ENCODE measurements at regions not wholly inside any gene's neighbourhood (a gene's known extent, or its start where the extent isn't known, plus 50 kb on each side); places are given as distances from the start of the nearest gene placed in this dataset.

DNA sequence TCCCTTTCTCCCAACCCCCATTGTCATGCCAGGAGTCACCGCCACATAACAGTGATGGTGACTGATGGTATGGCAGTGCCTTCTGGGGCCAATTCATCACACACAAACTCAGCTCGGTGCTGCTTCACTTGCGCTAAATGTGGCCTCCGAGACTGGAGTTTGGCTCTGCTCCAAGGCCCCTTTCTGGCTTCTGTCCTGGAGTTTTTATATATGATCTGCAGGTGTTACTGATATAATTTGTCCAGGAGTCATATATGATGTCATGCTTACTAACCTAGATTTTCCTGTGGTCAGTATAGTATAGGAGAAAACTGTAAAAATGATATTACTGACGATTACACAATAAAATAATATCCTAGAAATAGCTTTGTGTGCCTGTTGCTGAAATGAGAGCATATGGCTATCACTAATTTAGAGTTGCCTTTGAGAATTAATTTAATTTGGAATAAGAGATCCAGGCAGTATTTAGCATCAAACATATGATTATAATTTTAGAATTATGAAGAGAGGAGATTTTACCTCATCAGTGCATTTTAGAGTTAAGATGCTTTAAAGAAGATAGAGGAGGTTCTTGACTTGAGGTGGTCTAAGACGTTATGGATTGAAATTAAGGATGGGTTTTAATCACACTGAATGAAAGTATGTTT lies 334.1 kb upstream of the CD180 start:
- TF ChIP-seq, protein P1, sequence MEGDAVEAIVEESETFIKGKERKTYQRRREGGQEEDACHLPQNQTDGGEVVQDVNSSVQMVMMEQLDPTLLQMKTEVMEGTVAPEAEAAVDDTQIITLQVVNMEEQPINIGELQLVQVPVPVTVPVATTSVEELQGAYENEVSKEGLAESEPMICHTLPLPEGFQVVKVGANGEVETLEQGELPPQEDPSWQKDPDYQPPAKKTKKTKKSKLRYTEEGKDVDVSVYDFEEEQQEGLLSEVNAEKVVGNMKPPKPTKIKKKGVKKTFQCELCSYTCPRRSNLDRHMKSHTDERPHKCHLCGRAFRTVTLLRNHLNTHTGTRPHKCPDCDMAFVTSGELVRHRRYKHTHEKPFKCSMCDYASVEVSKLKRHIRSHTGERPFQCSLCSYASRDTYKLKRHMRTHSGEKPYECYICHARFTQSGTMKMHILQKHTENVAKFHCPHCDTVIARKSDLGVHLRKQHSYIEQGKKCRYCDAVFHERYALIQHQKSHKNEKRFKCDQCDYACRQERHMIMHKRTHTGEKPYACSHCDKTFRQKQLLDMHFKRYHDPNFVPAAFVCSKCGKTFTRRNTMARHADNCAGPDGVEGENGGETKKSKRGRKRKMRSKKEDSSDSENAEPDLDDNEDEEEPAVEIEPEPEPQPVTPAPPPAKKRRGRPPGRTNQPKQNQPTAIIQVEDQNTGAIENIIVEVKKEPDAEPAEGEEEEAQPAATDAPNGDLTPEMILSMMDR (IDR thresholded peaks at IDR 0.05) = no peak
- TF ChIP-seq POLR2A (IDR thresholded peaks at IDR 0.05) (no peak), EP300 (IDR thresholded peaks at IDR 0.05) (no peak)
